ENCODE measurements at regions not wholly inside any gene's neighbourhood (a gene's known extent, or its start where the extent isn't known, plus 50 kb on each side); places are given as distances from the start of the nearest gene placed in this dataset.
"Not testable (repeated sequence)": the region's sequence is repeated elsewhere in the genome, so short reads cannot be mapped to it uniquely, and the experiment has no call there.

DNA sequence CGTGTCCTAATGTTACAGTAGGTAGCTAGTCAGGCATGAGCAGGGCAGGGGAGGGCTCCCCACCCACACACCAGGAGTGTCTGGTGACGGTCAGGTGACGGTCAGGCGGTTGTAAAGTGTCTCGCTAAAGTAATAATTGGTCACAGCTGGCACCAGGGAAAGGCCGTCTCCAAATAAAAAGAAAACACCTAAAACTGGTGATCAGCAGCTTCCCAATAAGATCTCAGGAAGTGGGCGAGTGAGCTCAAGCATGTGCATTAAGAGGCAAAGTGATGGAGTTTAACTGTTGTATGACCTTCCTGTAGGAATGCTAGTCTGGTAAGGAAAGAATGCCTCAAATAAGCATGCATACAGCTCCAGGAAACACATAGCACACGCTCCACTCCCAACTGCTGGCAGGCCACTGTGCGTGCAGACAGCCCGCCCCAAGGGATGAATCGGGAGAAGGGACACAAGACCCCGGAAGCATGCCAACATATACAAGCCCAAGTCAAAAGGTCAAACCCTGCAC, 177.1 kb downstream of the RNF144A start:
- ATAC-seq = no peak

DNA sequence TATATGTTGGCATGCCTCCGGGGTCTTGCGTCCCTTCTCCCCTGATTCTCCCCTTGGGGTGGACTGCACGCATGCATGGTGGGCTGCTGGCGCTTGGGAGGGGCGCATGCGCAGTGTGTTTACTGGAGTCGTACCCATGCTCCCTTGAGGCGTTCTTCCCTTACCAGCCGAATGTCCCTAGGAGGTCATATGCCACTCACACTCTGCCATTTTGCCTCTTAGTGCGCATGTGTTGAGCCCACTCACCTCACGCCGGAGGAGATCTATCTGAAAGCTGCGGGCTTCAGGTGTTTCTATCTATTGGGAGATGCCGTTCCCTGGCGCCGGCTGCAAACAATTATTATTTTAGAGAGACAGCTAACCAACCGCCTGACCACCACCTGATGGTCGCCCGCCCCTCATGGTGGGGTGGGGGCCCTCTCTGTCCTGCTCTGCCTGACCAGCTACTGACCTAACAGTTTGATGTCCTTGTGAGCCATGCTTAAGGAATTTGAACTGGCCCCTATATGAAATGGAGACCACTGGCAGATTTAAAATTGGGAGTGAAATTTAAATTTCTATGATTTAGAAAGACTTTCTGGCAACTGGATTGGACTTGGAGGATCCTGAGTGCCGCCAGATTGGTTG, 179.6 kb downstream of the RNF144A start:
- ATAC-seq = no peak

DNA sequence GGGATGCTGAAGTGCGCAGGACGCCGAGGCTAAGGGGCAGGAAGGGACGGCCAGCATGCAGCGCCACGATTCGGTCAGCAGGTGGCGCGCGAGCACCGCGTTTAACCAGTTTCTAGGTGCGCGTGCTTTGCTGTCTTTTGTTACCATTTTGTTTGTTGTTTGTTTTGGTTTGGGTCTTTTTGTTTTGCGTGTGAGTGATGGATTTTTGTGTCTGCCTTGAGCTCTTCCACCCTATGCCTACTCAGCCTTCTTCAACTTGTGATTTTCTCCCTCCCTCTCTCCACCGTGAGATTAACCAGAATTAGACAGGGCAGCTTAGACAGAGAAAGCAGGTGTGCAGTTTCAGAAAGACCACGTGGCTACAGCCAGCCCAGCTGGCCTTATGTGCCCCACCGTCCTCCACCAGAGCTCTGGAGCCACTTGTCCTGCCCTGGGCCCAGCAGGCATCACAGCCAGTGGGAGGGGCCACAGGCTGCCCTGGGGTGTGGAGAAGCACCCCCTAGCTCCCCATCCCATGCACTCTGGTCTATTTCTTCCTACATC, 180.2 kb downstream of the RNF144A start:
- peak; percentile 72 to 84 for ATAC-seq

DNA sequence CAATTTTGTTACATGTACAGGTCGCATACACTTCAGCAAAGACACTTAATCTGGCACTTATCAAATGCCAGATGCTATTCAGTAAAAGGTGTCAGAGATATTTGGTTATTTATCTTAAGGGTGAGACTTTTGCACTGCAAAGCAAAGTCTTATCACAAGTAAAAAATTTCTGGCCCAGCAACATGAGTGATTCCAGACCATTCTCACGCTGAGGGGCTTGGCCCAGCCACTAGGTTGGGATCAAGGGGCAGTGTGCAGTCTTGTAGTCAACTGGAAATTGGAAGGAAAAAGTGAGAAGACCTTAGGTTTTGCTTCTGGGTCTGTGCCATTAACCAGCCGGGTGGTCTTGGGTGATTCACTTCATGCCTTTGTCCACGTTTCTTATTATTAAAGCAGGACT, 181.6 kb downstream of the RNF144A start:
- ATAC-seq = no peak

DNA sequence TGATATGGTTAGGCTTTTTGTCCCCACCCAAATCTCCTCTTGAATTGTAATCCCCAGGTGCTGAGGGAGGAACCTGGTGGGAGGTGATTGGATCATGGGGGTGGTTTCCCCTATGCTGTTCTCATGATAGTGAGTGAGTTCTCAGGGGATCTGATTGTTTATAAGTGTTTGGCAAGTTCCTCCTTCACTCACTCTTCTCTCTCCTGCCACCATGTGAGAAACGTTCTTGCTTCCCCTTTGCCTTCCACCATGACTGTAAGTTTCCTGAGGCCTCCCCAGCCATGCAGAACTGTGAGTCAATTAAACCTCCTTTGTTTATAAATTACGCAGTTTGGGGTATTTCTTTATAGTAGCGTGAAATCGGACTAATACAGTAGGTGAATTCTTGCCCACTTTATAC, 182.5 kb downstream of the RNF144A start:
- ATAC-seq = not testable (repeated sequence)

DNA sequence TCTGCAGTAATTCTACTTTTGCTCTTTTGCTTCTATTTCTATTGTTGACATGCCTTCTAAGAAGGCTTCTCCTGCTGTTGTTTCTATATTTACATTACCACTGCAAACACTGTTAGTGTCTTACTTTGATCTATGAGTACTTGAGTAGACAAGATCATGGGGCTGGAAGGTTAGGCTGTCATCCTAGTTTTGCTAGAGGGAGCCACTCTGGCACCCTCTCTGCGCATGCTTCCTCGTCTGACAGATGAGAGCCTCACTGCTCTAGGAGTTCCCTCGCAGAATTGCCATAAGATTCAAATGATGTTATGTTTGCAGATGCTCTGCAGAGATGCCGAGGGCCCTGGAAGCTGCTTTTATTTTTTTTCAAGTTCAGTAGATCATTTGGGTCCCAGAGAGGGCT, 185.6 kb downstream of the RNF144A start:
- no peak for ATAC-seq

DNA sequence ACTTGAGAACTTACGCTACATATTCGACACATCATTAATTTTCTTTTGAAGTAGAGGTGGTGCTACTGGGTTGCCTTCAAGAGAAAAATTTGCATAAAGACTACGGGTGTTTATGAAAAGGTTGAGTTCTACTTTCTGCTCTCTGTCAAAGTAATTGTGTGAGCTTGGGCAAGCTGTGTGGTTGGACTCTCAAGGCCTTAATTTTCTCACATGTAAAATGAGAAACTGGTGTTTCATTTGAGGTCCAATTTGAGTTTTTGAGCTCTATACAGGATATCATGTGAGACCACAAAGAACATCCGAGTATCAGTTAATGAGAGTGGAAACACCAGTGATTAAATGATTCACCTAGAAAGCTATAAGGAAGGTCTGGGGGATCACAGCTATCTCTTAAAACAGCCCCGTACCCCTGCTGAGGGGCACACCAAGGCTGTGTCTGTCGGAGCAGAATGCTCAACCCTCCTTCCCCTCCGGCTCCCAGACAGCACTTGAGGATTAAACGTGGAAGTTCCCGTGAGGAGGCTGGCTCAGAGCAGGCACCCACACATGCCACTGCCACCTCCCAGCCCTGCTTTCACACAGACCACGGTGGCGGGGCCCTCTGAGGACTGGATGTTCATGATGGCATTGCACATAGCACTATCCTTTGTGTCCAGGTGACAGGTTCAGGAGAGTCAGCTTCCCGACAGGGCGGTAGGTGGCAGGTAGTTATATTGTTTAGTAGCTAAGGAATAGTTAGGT, 191.8 kb downstream of the RNF144A start:
- no peak for ATAC-seq

DNA sequence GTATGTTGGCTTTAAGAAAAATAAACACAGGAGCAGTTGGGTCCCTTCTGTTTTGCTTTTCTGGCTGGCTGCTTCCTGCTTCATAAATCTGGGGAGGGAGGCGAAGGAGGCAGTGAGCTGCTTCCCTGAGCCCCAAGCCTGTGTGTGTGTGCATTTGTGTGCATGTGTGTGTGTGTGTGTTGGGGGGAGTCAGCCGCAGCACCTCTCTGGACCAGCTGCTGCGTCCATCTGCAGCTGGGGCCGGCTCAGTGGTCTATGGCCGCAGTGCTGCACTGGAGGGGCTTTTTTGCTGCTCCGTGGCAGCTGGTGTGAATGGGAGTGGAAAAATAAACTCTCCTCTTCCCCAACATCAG, 192.3 kb downstream of the RNF144A start:
- ATAC-seq = no peak

DNA sequence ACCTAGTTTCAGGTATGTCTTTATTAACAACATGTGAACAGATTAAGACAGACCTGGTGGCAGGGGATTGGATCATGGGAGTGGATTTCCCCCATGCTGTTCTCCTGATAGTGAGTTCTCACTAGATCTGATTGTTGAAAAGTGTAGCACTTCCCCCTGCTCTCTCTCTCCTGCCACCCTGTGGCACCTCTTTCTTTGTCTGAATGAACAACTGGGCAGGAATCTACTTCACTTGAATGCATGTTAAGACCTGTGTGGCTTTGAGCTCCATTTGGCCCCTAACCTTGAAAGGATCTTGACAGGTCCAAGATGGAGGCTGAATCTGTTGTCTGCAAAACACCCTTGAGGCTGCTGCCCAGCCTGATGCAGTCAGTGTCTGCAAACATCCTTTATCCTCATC, 194.4 kb downstream of the RNF144A start:
- ATAC-seq = no peak

DNA sequence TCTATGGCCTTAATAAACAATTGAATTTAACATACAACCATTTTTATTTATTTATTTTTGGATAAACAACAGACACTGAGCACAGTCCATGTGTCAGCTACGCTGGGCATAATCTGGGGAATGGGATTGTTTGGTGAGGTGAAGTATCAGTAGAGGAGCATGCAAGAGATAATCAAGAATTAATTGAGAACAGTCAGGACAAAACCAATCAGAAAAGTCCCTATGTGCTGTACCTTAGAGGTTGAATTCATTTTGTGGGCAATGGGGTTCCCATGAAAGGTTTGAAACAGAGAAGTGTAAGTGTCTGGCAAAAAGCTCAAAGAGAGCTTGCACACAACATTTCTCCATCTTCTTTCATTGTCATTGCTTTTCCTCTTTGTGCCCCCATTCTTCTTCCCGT, 198.2 kb downstream of the RNF144A start:
- no peak for ATAC-seq

DNA sequence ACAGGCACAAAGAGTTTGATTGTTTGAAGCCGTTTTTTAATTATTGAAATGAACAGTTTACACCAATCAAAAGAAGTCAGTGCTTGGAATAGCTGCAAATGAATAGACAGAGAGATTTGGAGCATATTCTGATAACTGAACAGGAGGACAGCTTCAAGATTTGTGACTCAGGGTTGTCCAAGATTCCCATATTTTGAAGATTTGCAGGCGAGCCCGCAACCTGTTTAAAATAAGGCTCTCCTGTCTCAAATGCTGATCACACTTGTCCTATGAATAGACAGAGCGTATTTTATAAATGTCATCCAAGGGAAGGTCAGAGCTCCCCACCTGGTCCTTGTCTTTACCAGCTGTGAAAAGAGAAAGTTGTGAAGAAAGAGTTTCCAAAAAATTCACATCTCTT, 198.7 kb downstream of the RNF144A start:
- ATAC-seq = no peak

DNA sequence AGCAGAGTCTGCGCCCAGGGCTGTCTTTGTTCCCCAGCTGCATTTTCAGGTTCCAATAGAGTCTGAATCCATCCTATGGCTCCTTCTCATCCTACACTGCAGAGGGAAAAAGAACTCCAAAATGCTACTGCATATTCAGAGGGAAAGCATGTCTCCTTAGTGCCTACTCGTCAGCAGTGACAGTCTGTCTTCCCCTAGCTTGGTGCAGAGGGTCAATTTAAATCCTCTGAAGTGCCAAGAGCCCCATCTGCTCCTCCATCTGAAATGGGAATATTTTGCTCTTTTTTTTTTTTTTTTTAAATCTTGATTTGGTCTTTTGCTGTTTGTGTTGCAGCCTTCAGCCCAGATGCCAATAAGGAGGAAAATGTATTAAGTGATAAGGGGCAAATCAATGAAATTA, 199.3 kb downstream of the RNF144A start:
- ATAC-seq = no peak

DNA sequence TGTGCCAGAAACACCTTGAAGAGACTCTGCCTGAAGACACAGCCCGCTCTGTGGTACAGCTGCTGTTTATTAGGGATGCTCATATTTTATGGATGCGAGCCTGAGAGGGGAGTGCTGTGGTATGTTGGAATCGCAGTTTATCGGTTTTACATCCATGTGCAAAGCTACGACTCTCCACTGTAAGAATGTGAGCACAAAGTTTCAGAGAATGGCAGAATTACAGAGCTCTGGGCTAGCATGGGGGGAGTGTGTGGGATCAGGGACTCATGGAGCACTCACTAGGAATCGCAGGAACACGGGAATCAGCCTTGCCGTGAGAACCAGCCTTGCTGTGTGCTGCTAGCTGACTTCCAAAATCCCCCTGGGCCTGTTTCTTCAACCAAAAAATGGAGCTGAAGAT, 199.9 kb downstream of the RNF144A start:
- no peak for ATAC-seq

DNA sequence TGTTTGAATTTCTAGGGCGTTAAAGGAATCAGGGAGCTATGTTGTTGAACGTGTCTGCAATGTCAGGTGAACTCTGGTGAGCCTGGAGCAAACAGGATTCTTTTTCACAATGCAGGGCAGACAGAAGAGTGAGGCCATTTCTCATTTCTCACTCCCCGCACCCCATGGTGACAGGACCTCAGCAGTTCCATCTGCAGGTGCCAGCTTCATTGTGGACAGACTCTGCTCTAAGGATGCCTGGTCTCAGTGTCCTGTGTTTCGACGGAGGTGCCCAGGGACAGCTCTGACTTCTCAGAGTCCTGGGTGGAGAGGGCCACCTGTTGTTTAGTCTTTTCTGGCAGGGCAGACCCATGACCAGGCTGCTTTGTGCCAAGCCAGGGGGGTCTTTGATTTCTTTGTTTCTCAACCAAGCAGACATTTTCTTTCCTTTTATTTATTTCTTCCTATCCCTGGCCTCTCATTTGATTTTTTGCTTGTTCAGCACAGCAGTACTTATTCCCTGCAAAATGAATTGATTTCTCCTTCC, 201.5 kb downstream of the RNF144A start:
- ATAC-seq = no peak

DNA sequence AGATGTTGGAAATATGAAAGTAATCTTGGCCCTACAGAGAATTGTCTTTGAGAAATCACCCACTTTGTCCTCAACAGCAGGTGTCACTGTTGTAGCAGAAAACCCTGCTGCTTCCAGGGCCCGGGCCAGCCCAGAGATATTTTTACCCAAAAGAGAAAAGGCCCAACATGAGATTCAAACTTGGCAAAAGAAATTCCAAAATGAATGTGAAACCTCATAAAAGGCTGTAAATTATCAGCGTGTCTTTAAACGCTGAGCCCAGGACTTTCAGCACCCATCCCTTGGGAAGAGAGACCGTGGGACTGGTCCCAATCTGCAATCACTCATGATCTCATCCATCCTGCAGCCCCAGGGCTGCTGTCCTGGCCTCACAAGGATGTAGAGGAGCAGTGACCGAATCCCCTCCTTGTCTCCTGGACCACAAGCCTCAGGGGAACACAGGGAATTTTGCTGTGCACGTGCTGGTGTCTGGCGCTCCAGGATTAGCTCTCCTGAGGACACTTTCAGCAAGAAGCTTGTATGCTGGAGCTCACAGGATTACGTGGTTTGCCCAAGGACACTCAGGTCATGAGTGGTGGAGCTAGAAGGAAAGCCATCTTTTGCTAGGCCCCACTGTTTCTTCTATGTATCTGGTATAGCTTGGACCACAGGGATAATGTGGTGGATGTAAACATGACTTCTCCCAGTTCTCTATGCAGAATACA, 202.1 kb downstream of the RNF144A start:
- ATAC-seq = no peak

DNA sequence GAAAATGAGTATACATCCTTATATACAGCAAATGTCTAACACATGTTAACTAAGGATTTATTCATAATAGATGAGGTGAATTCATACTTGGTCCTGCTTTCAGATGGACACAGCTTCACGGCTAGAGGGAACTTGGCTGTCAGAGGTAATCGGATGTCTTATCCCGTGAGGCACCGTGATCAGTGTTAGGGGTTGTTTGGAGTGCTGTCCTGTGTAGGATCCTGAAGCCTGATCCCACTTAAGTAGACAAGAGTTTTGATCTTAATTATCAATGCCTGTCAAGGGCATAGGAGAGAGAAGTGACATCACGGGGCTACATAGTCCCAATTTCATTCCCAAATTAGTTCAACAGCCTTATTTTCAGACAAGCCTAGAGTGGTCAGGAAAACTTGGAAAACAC, 204.6 kb downstream of the RNF144A start:
- ATAC-seq = no peak

DNA sequence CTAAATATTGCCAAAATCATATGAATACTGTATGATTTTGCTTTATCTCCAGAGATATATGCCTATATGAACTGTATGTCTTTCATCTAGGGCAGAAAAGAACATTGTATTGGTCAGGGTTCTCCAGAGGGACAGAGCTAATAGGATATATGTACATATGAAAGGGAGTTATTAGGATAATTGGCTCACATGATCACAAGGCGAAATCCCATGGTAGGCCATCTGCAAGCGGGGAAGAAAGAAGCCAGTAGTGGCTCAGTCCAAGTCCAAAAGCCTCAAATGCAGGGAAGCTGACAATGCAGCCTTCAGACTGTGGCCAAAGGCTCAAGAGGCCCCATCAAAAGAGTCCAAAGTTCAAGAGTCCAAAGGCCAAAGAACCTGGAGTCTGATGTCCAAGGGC, 209.9 kb downstream of the RNF144A start:
- ATAC-seq = no peak

DNA sequence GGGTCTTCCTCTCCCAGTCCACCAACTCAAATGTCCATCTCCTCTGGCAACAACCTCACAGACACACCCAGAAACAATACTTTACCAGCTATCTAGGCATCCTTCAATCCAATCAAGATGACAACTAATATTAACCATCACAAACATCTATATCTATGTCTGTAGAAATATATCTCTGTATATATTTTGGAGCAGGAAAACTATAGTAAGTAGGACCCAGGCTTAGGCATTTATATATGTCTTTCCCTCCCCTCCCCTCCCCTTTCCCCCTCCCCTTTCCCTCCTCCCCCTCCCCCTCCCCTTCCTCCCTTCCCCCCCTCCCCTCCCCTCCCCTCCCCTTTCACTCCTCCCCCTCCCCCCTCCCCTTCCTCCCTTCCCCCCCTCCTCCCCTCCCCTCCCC, 210.5 kb downstream of the RNF144A start:
- ATAC-seq = no peak

DNA sequence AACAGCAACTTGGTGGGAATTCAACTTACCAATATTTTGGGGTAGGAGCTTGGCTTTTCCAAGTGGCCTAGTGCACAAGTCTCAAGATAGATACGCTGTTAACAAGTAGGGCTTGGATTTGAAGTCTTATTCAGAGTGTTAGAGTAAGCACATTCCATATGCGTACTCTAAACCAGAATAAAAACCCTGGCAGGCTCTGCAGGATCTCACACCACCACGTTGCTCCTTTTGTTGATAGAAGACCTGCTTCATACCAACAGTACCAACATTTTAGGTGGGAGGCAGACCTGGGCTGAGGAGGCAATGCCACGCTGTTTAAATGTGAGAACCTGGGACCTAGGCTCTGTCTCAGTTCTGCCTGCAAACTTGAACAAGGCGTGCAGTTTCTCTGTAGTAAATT, 214.0 kb downstream of the RNF144A start:
- no peak for ATAC-seq

DNA sequence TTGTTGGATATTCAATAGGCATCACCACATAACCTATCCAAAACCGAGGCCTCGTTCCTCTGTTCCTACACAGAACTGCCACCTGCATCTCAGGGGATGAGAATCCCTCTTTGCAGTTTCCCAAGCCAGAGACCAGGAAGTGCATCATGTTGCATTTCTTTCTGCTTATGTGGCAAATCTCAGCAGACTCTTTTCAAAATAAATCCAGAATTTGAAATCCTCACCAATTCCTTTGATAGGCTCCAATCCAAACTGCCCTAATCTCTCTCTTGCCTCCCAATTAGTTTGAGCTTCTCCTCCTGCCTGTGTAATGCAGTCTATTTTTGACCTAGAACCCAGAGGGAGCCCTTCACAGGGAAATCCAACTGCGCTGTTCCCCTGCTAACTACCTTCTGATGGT, 215.5 kb downstream of the RNF144A start:
- ATAC-seq = no peak

DNA sequence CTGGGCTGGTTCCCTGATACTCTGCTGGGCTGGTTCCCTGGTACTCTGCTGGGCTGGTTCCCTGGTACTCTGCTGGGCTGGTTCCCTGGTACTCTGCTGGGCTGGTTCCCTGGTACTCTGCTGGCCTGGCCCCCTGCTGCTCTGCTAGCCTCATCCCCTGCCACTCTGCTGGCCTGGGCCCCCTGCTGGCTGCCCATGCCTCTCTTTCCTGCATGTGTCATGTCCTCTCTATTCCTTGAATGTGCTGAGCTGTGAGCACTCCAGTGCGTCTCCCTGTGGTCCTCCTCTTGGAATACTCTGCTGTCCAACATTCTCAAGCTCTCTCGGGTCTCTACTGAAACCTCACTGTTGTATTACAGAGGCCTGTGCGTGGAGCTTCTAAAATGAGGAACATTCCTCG, 216.3 kb downstream of the RNF144A start:
- ATAC-seq = no peak

DNA sequence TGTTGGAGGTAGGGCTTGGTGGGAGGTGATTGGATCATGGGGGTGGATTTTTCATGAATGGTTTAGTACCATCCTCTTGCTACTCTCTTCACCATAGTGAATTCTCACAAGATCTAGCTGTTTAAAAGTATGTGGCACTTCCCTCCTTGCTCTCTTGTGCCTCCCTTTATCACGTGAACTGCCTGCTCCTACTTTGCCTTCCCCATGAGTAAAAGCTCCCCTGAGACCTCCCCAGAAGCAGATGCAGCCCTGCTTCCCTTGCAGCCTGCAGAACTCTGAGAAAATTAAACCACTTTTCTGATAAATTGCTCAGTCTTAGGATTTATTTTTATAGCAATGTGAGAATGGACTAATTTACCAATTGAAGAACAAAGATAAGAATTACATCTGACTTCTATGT, 223.1 kb downstream of the RNF144A start:
- ATAC-seq = no peak

DNA sequence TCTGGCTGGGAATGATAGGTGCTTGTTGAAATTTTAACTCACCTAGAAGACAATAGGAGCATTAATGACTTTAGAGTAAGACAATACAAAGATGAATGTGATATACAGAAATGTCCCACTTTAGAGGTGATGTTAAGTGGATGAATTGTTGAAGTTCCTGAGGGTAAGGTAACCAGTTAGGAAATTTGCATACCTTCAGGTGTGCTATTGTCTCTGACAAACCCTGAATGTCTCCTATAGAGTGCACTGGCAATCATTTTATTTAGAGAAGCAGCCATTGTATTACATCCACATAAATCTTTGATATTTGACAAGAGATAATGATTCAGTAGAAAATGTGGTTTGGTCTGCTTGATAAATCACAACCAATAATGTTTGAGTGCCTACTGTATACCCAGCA, 228.5 kb downstream of the RNF144A start:
- no peak for ATAC-seq

DNA sequence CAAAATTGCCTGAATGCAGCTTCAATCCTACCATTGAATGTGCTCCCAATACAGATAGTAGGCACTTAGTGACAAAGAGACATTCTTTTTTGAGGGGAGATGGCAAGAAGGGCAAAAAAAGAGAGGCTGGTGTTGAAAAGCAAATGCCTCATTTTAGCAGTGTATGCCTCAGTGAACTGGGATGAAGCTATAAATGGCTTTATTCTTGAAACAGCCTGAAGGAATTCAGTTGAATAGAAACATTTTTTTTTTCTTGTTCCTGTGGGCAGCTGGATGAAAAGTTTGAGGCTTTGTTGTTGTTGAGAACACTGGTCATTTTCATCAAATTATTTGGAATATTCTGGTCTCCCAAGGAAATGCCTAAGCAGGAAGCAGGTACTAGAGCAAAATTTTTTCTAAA, 228.9 kb downstream of the RNF144A start:
- ATAC-seq = no peak
